ENCODE measurements at regions not wholly inside any gene's neighbourhood (a gene's known extent, or its start where the extent isn't known, plus 50 kb on each side); places are given as distances from the start of the nearest gene placed in this dataset.

GRCh38 chr1:234769284-234769985 is 159.5 kb upstream of the IRF2BP2 start:
- Histone ChIP-seq H3K36me3 (ENCODE audit: insufficient read depth, low read length) (no peaks in the 10 kb centered on the region), H3K9me2 (ENCODE audit: insufficient read depth, low read length) (no peaks in the 10 kb centered on the region), H4K20me1 (ENCODE audit: insufficient read depth) (no peaks in the 10 kb centered on the region), H3K9ac (ENCODE audit: low read length) (no peak overlapping the region), H3K27ac (ENCODE audit: low read length) (no peak overlapping the region), H2AFZ (ENCODE audit: low read depth, low read length) (no peak overlapping the region), H3K4me3 (ENCODE audit: low read length) (no peak overlapping the region), H3K4me2 (ENCODE audit: low read length) (no peak overlapping the region), H3K27me3 (ENCODE audit: insufficient read depth, low read depth, low read length) (no peaks in the 10 kb centered on the region), H3K9me3 (ENCODE audit: low read length) (no peaks in the 10 kb centered on the region), H3K79me2 (replicated peaks; ENCODE audit: insufficient read depth, low read length) (no peaks in the 10 kb centered on the region), H3F3A (ENCODE audit: insufficient read depth, low read length, poor library complexity, severe bottlenecking) (no peaks in the 10 kb centered on the region)
- no peak for TF ChIP-seq REST (IDR thresholded peaks at IDR 0.05; ENCODE audit: borderline replicate concordance)
- no peak for TF ChIP-seq TAF1 (IDR thresholded peaks at IDR 0.05; ENCODE audit: low read depth)
- TF ChIP-seq POLR2AphosphoS5 (IDR thresholded peaks at IDR 0.05) = no peak
- no peak for TF ChIP-seq SMC3 (conservative IDR thresholded peaks at IDR 0.05; ENCODE audit: poor library complexity)
- no peak for TF ChIP-seq RAD21 (conservative IDR thresholded peaks at IDR 0.05)
- TF ChIP-seq MXI1 (conservative IDR thresholded peaks at IDR 0.05; ENCODE audit: poor library complexity, severe bottlenecking) = no peak
- TF ChIP-seq EP300 (conservative IDR thresholded peaks at IDR 0.05; ENCODE audit: poor library complexity, severe bottlenecking) = no peak
- no peak for TF ChIP-seq CTCF (IDR thresholded peaks at IDR 0.05; ENCODE audit: poor library complexity, severe bottlenecking)
- TF ChIP-seq EZH2 (IDR thresholded peaks at IDR 0.05; ENCODE audit: borderline replicate concordance, insufficient read depth, low read length, poor library complexity, severe bottlenecking) = no peak

DNA sequence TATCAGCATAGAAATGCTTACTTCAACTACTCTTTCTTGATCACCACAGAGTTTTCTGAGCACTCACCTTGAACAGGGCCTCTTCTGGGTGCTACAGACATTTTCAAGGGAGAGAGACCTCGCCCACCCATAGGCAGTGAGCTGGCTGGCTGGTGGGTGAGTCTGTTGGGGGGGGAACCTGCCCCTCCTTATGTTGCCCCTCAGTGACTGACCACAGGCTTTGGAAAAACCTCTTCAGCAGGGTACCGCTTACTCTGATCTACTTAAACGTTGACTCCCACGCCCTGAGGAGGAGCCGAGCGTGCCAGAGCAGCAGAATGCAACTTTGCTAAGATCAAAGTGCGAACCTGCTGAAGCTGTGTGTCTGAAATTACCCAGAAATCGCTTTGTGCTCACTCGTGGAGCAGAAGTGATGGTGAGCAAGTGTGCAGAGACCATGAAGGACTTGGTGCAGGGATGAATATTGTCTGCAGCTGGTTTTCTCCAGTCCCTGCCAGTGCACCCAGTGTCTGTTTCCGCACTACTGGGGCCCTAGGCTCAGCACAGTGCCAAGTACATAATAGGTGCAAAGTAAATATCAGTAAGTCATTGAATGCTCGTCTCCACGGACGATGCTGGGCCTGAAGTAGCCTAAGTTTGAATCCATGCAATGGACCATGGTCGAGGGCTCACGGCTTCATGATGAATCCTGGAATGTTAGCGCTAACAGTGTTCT is 158.7 kb upstream of the IRF2BP2 start:
- no peaks in the 10 kb centered on the region for H3K36me3 ChIP-seq (ENCODE audit: insufficient read depth, low read length)
- no peak overlapping the region for H3K4me2 ChIP-seq (ENCODE audit: low read length)
- no peaks in the 10 kb centered on the region for H3F3A ChIP-seq (ENCODE audit: insufficient read depth, low read length, poor library complexity, severe bottlenecking)
- no peaks in the 10 kb centered on the region for H3K9me2 ChIP-seq (ENCODE audit: insufficient read depth, low read length)
- no peaks in the 10 kb centered on the region for H3K79me2 ChIP-seq (replicated peaks; ENCODE audit: insufficient read depth, low read length)
- TF ChIP-seq TAF1 (IDR thresholded peaks at IDR 0.05; ENCODE audit: low read depth) (no peak), REST (IDR thresholded peaks at IDR 0.05; ENCODE audit: borderline replicate concordance) (no peak), CTCF (IDR thresholded peaks at IDR 0.05; ENCODE audit: poor library complexity, severe bottlenecking) (no peak), MXI1 (conservative IDR thresholded peaks at IDR 0.05; ENCODE audit: poor library complexity, severe bottlenecking) (no peak), SMC3 (conservative IDR thresholded peaks at IDR 0.05; ENCODE audit: poor library complexity) (no peak), RAD21 (conservative IDR thresholded peaks at IDR 0.05) (no peak), EP300 (conservative IDR thresholded peaks at IDR 0.05; ENCODE audit: poor library complexity, severe bottlenecking) (no peak), POLR2AphosphoS5 (IDR thresholded peaks at IDR 0.05) (no peak), EZH2 (IDR thresholded peaks at IDR 0.05; ENCODE audit: borderline replicate concordance, insufficient read depth, low read length, poor library complexity, severe bottlenecking) (no peak)
- no peak overlapping the region for H3K9ac ChIP-seq (ENCODE audit: low read length)
- no peaks in the 10 kb centered on the region for H4K20me1 ChIP-seq (ENCODE audit: insufficient read depth)
- no peaks in the 10 kb centered on the region for H3K9me3 ChIP-seq (ENCODE audit: low read length)
- H3K27ac ChIP-seq (ENCODE audit: low read length) = no peak overlapping the region
- no peaks in the 10 kb centered on the region for H3K27me3 ChIP-seq (ENCODE audit: insufficient read depth, low read depth, low read length)
- H3K4me3 ChIP-seq (ENCODE audit: low read length) = no peak overlapping the region
- H2AFZ ChIP-seq (ENCODE audit: low read depth, low read length) = no peak overlapping the region

Data from neural cell (in vitro differentiated cells).